Neural progenitor cell (in vitro differentiated cells): ENCODE measurements at regions not wholly inside any gene's neighbourhood (a gene's known extent, or its start where the extent isn't known, plus 50 kb on each side); places are given as distances from the start of the nearest gene placed in this dataset.

Experiments used
- DNase-seq: peaks from one replicate; pipeline ENCODE4 v3.0.0-alpha.2; 2016; ENCODE audit warnings: low spot score
- H2AFZ ChIP-seq: fragments of 200-600 bp; sonication (generic); replicated peaks from 2 replicates; pipeline ENCODE4 v1.6.1; 2016; ENCODE audit warnings: antibody characterized with exemption
- H3F3A ChIP-seq: fragments of 200-600 bp; sonication (generic); 2 replicates; pipeline ENCODE4 v1.6.1; 2016; ENCODE audit warnings: antibody characterized with exemption, low read depth
- H3K27ac ChIP-seq: fragments of 200-600 bp; sonication (generic); 2 replicates; pipeline ENCODE4 v1.5.1; 2016; ENCODE audit warnings: mild to moderate bottlenecking
- H3K27me3 ChIP-seq: fragments of 200-600 bp; sonication (generic); 2 replicates; pipeline ENCODE4 v1.6.1; 2016; ENCODE audit warnings: mild to moderate bottlenecking, moderate library complexity
- H3K36me3 ChIP-seq: fragments of 200-600 bp; sonication (generic); 2 replicates; pipeline ENCODE4 v1.5.1; 2016
- H3K4me1 ChIP-seq: fragments of 200-600 bp; sonication (generic); 2 replicates; pipeline ENCODE4 v1.6.1; 2016; ENCODE audit warnings: mixed run types
- H3K4me2 ChIP-seq: fragments of 200-600 bp; sonication (generic); 2 replicates; pipeline ENCODE4 v1.6.1; 2016
- H3K4me3 ChIP-seq: fragments of 200-600 bp; sonication (generic); 2 replicates; pipeline ENCODE4 v1.5.1; 2016
- H3K79me2 ChIP-seq: fragments of 200-600 bp; sonication (generic); 2 replicates; pipeline ENCODE4 v1.6.1; 2016; ENCODE audit warnings: low read depth
- H3K9ac ChIP-seq: fragments of 200-600 bp; sonication (generic); 2 replicates; pipeline ENCODE4 v1.6.1; 2016
- H3K9me3 ChIP-seq: fragments of 200-600 bp; sonication (generic); 2 replicates; pipeline ENCODE4 v1.5.1; 2016; ENCODE audit warnings: low read depth
- H4K20me1 ChIP-seq: fragments of 200-600 bp; sonication (generic); 2 replicates; pipeline ENCODE4 v1.6.1; 2016; ENCODE audit warnings: low read depth
- H3K27ac Mint-ChIP-seq: 3 replicates; pipeline ENCODE4 v1.8.0; 2021; ENCODE audit warnings: mixed read lengths
- H3K27me3 Mint-ChIP-seq: 2 replicates; pipeline ENCODE4 v1.8.0; 2022; ENCODE audit warnings: low read depth, mild to moderate bottlenecking, inconsistent platforms, moderate library complexity, mixed read lengths; ENCODE audit not compliant: insufficient read depth
- H3K36me3 Mint-ChIP-seq: 3 replicates; pipeline ENCODE4 v1.8.0; 2021; ENCODE audit warnings: mixed read lengths
- H3K4me1 Mint-ChIP-seq: 3 replicates; pipeline ENCODE4 v1.8.0; 2021; ENCODE audit warnings: mixed read lengths
- H3K4me3 Mint-ChIP-seq: 3 replicates; pipeline ENCODE4 v1.8.0; 2021; ENCODE audit warnings: mild to moderate bottlenecking, moderate library complexity, mixed read lengths
- H3K9me3 Mint-ChIP-seq: 3 replicates; pipeline ENCODE4 v1.8.0; 2020; ENCODE audit warnings: mixed read lengths
- CTCF ChIP-seq: fragments of 200-600 bp; sonication (generic); IDR thresholded peaks from 2 replicates; pipeline ENCODE4 v1.5.1; 2017; ENCODE audit warnings: antibody characterized with exemption, mild to moderate bottlenecking
- EZH2 ChIP-seq: fragments of 200-600 bp; sonication (generic); IDR thresholded peaks from 2 replicates; pipeline ENCODE4 v1.6.1; 2017; ENCODE audit warnings: antibody characterized with exemption, mild to moderate bottlenecking, moderate library complexity
- EZH2phosphoT487 ChIP-seq: fragments of 200-600 bp; sonication (generic); IDR thresholded peaks from 2 replicates; pipeline ENCODE4 v1.6.1; 2017; ENCODE audit warnings: antibody characterized with exemption

GRCh38 chr1:67983867-67984266 is 66.6 kb downstream of the DIRAS3 start:
- Histone ChIP-seq H3K36me3 (no peaks in the 10 kb centered on the region), H3K79me2 (no peaks in the 10 kb centered on the region), H3K4me2 (no peak overlapping the region), H2AFZ (no peak overlapping the region), H3K4me3 (no peak overlapping the region), H3K9me3 (no peaks in the 10 kb centered on the region), H4K20me1 (no peaks in the 10 kb centered on the region), H3K27me3 (no peaks in the 10 kb centered on the region), H3K9ac (no peak overlapping the region), H3K4me1 (no peaks in the 10 kb centered on the region), H3F3A (no peaks in the 10 kb centered on the region), H3K27ac (no peak overlapping the region)
- H3K4me1 Mint-ChIP-seq: no peaks in the 10 kb centered on the region
- DNase-seq: no peak
- H3K27ac Mint-ChIP-seq: no peak overlapping the region
- H3K27me3 Mint-ChIP-seq: no peaks in the 10 kb centered on the region
- no peaks in the 10 kb centered on the region for H3K36me3 Mint-ChIP-seq
- H3K4me3 Mint-ChIP-seq: no peak overlapping the region
- TF ChIP-seq CTCF (no peak), EZH2phosphoT487 (no peak), EZH2 (no peak)
- H3K9me3 Mint-ChIP-seq: no peaks in the 10 kb centered on the region

GRCh38 chr1:67980028-67980427 is 70.4 kb downstream of the DIRAS3 start:
- no peaks in the 10 kb centered on the region for H3K9me3 ChIP-seq
- H2AFZ ChIP-seq: no peak overlapping the region
- DNase-seq: no peak
- Mint-ChIP-seq H3K27me3 (peaks cover 3% of the 10 kb centered on the region), H3K9me3 (no peaks in the 10 kb centered on the region), H3K4me3 (no peak overlapping the region), H3K4me1 (no peaks in the 10 kb centered on the region), H3K27ac (no peak overlapping the region), H3K36me3 (no peaks in the 10 kb centered on the region)
- H3K9ac ChIP-seq: no peak overlapping the region
- no peaks in the 10 kb centered on the region for H3K36me3 ChIP-seq
- no peaks in the 10 kb centered on the region for H4K20me1 ChIP-seq
- H3K27me3 ChIP-seq: no peaks in the 10 kb centered on the region
- H3K4me2 ChIP-seq: no peak overlapping the region
- TF ChIP-seq EZH2 (no peak), EZH2phosphoT487 (no peak), CTCF (no peak)
- no peak overlapping the region for H3K27ac ChIP-seq
- peaks cover under 1% of the 10 kb centered on the region for H3K4me1 ChIP-seq
- no peaks in the 10 kb centered on the region for H3K79me2 ChIP-seq
- no peaks in the 10 kb centered on the region for H3F3A ChIP-seq
- no peak overlapping the region for H3K4me3 ChIP-seq

GRCh38 chr1:67979532-67979931 is 70.9 kb downstream of the DIRAS3 start:
- no peak overlapping the region for H3K4me2 ChIP-seq
- H3K27ac ChIP-seq: no peak overlapping the region
- H3K36me3 ChIP-seq: no peaks in the 10 kb centered on the region
- peaks cover 3% of the 10 kb centered on the region for H3K27me3 Mint-ChIP-seq
- no peaks in the 10 kb centered on the region for H3K9me3 ChIP-seq
- H3F3A ChIP-seq: no peaks in the 10 kb centered on the region
- no peak overlapping the region for H3K27ac Mint-ChIP-seq
- no peaks in the 10 kb centered on the region for H3K4me1 Mint-ChIP-seq
- no peaks in the 10 kb centered on the region for H3K36me3 Mint-ChIP-seq
- no peaks in the 10 kb centered on the region for H3K79me2 ChIP-seq
- H3K4me3 ChIP-seq: no peak overlapping the region
- H4K20me1 ChIP-seq: no peaks in the 10 kb centered on the region
- TF ChIP-seq EZH2phosphoT487: no peak
- no peak for TF ChIP-seq EZH2
- no peak for TF ChIP-seq CTCF
- H3K9me3 Mint-ChIP-seq: no peaks in the 10 kb centered on the region
- H2AFZ ChIP-seq: no peak overlapping the region
- H3K27me3 ChIP-seq: no peaks in the 10 kb centered on the region
- H3K4me1 ChIP-seq: peaks cover 5% of the 10 kb centered on the region
- no peak for DNase-seq
- H3K4me3 Mint-ChIP-seq: no peak overlapping the region
- H3K9ac ChIP-seq: no peak overlapping the region
